Astrocyte (in vitro differentiated cells and primary cell): ENCODE measurements at regions not wholly inside any gene's neighbourhood (a gene's known extent, or its start where the extent isn't known, plus 50 kb on each side); places are given as distances from the start of the nearest gene placed in this dataset.
"Not testable (repeated sequence)": the region's sequence is repeated elsewhere in the genome, so short reads cannot be mapped to it uniquely, and the experiment has no call there.

Source experiments
- DNase-seq: peaks from one replicate; pipeline ENCODE4 v3.0.0-alpha.2; 2010; ENCODE audit warnings: low read depth
- FAIRE-seq: peaks from 2 replicates; lab custom pipeline; 2011; peaks lifted over from hg19 to GRCh38; lab: Jason Lieb, UNC
- H2AFZ ChIP-seq: 2 replicates; pipeline ENCODE4 v1.6.0; 2012; ENCODE audit warnings: low read depth, low read length, inconsistent platforms
- H3K27ac ChIP-seq: 2 replicates; pipeline ENCODE4 v1.5.1; 2011; ENCODE audit warnings: low read depth, low read length, inconsistent platforms
- H3K27me3 ChIP-seq: 2 replicates; pipeline ENCODE4 v1.6.0; 2011; ENCODE audit warnings: low read length, inconsistent platforms; ENCODE audit not compliant: insufficient read depth
- H3K36me3 ChIP-seq: 2 replicates; pipeline ENCODE4 v1.5.1; 2011; ENCODE audit warnings: low read length, inconsistent platforms; ENCODE audit not compliant: insufficient read depth
- H3K4me1 ChIP-seq: 2 replicates; pipeline ENCODE4 v1.5.1; 2011; ENCODE audit warnings: low read length, inconsistent platforms; ENCODE audit not compliant: insufficient read depth
- H3K4me2 ChIP-seq: 2 replicates; pipeline ENCODE4 v1.6.0; 2012; ENCODE audit warnings: low read length, inconsistent platforms
- H3K4me3 ChIP-seq: 2 replicates; pipeline ENCODE4 v1.5.1; 2011; ENCODE audit warnings: low read depth, mild to moderate bottlenecking, low read length, inconsistent platforms; ENCODE audit not compliant: insufficient read depth
- H3K79me2 ChIP-seq: 2 replicates; pipeline ENCODE4 v1.6.0; 2012; ENCODE audit warnings: mild to moderate bottlenecking, low read length, inconsistent platforms; ENCODE audit not compliant: insufficient read depth
- H3K9ac ChIP-seq: 2 replicates; pipeline ENCODE4 v1.6.0; 2012; ENCODE audit warnings: mild to moderate bottlenecking, low read length, inconsistent platforms
- H3K9me3 ChIP-seq: 2 replicates; pipeline ENCODE4 v1.5.1; 2012; ENCODE audit warnings: low read depth, mild to moderate bottlenecking, low read length, inconsistent platforms; ENCODE audit not compliant: insufficient read depth
- H4K20me1 ChIP-seq: 2 replicates; pipeline ENCODE4 v1.6.0; 2012; ENCODE audit warnings: low read length, inconsistent platforms; ENCODE audit not compliant: insufficient read depth
- H3K27ac Mint-ChIP-seq: one replicate; pipeline ENCODE4 v1.8.0; 2021; ENCODE audit warnings: mild to moderate bottlenecking, mixed read lengths; ENCODE audit not compliant: unreplicated experiment
- H3K27me3 Mint-ChIP-seq: one replicate; pipeline ENCODE4 v1.8.0; 2021; ENCODE audit warnings: low read depth, mixed read lengths; ENCODE audit not compliant: unreplicated experiment
- H3K36me3 Mint-ChIP-seq: one replicate; pipeline ENCODE4 v1.8.0; 2021; ENCODE audit warnings: low read depth, mixed read lengths; ENCODE audit not compliant: unreplicated experiment
- H3K4me1 Mint-ChIP-seq: one replicate; pipeline ENCODE4 v1.8.0; 2021; ENCODE audit warnings: low read depth, mixed read lengths; ENCODE audit not compliant: unreplicated experiment
- H3K4me3 Mint-ChIP-seq: one replicate; pipeline ENCODE4 v1.8.0; 2021; ENCODE audit warnings: mild to moderate bottlenecking, moderate library complexity, mixed read lengths; ENCODE audit not compliant: unreplicated experiment
- H3K9me3 Mint-ChIP-seq: one replicate; pipeline ENCODE4 v1.8.0; 2021; ENCODE audit warnings: mild to moderate bottlenecking, mixed read lengths; ENCODE audit not compliant: unreplicated experiment

GRCh38 chr21:5224156-5224555 lies 5297.2 kb upstream of the TPTE start:
- H3K79me2 ChIP-seq, H3K27ac Mint-ChIP-seq, FAIRE-seq, H3K36me3 ChIP-seq, H3K36me3 Mint-ChIP-seq, H3K27ac ChIP-seq, H3K27me3 Mint-ChIP-seq, H3K4me1 ChIP-seq, H3K4me3 ChIP-seq, H3K9ac ChIP-seq, H3K4me3 Mint-ChIP-seq, DNase-seq, H4K20me1 ChIP-seq, H3K27me3 ChIP-seq, H2AFZ ChIP-seq, H3K4me2 ChIP-seq, H3K4me1 Mint-ChIP-seq: not testable (repeated sequence)
- H3K9me3 Mint-ChIP-seq, result peaks cover 30% of the 10 kb centered on the region
- peaks cover 18% of the 10 kb centered on the region for H3K9me3 ChIP-seq

- peaks cover 23% of the 10 kb centered on the region for H3K9me3 ChIP-seq
- H3K4me1 ChIP-seq, H2AFZ ChIP-seq, H3K4me3 Mint-ChIP-seq, H3K4me3 ChIP-seq, H3K4me1 Mint-ChIP-seq, H3K27ac ChIP-seq, H3K36me3 ChIP-seq, H3K27me3 Mint-ChIP-seq, H3K79me2 ChIP-seq, H3K27ac Mint-ChIP-seq, H3K9ac ChIP-seq, FAIRE-seq, DNase-seq, H3K27me3 ChIP-seq, H3K4me2 ChIP-seq, H3K36me3 Mint-ChIP-seq, H4K20me1 ChIP-seq: not testable (repeated sequence)
- H3K9me3 Mint-ChIP-seq, result peaks cover 37% of the 10 kb centered on the region
These were observed 5294.1 kb upstream of the TPTE start for GRCh38 chr21:5227252-5227651.

GRCh38 chr21:5230561-5230960 lies 5290.8 kb upstream of the TPTE start:
- H3K27ac ChIP-seq, FAIRE-seq, H3K4me3 Mint-ChIP-seq, H3K27me3 Mint-ChIP-seq, H3K27me3 ChIP-seq, H4K20me1 ChIP-seq, H3K4me1 ChIP-seq, H2AFZ ChIP-seq, H3K4me3 ChIP-seq, H3K4me2 ChIP-seq, H3K79me2 ChIP-seq, DNase-seq, H3K9ac ChIP-seq, H3K36me3 ChIP-seq, H3K4me1 Mint-ChIP-seq, H3K27ac Mint-ChIP-seq, H3K36me3 Mint-ChIP-seq: not testable (repeated sequence)
- H3K9me3 ChIP-seq, result peaks cover 20% of the 10 kb centered on the region
- H3K9me3 Mint-ChIP-seq, result peaks cover 32% of the 10 kb centered on the region

GRCh38 chr21:5231261-5231660 lies 5290.1 kb upstream of the TPTE start:
- not testable (repeated sequence) for H3K79me2 ChIP-seq, H3K36me3 Mint-ChIP-seq, H3K4me3 Mint-ChIP-seq, H3K4me3 ChIP-seq, H3K4me1 Mint-ChIP-seq, H3K4me2 ChIP-seq, H3K9ac ChIP-seq, H3K27me3 ChIP-seq, H3K36me3 ChIP-seq, H4K20me1 ChIP-seq, FAIRE-seq, H3K27ac Mint-ChIP-seq, DNase-seq, H2AFZ ChIP-seq, H3K27ac ChIP-seq, H3K4me1 ChIP-seq, H3K27me3 Mint-ChIP-seq
- peaks cover 20% of the 10 kb centered on the region for H3K9me3 ChIP-seq
- peaks cover 30% of the 10 kb centered on the region for H3K9me3 Mint-ChIP-seq

DNA sequence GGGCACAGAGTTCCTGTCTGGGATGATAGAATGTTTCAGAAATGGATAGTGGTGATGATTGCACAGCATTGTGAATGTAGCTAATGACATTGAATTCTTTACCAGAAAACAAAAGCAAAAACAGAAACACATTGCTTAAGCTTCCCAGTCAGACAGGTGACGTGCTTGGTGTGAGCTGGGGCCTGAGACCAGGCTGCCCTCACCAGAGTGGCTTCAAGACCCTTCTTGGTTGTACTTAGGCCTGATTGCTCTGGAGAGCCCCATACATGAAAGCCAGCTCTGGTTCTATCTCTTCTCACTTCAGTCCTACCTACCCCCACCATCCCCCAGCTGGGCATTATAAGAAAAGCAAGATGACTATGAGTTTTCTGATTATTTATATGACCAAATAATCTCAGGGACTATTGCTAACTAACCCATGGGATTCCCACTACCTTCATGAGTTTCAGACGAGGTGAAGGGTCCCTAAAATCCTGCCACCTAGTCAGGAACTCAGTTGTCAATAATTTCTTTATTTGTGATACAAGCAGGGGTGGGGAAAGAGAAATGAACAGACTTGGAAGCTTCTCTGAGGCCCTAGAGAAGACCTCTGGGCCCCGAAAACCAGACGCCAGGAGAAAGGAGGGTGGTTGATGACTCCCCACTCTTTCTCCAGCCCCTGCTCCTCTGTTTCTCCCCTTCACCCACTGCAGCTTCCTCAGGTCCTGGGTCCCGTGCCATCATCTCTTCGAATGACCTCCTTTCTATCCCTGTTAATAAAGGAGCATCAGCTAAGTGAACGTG lies 5289.0 kb upstream of the TPTE start:
- not testable (repeated sequence) for H3K4me3 ChIP-seq, H3K27ac ChIP-seq, H3K4me1 Mint-ChIP-seq, H3K36me3 ChIP-seq, FAIRE-seq, H3K4me3 Mint-ChIP-seq, H3K36me3 Mint-ChIP-seq, DNase-seq, H3K27me3 ChIP-seq, H3K4me2 ChIP-seq, H3K79me2 ChIP-seq, H3K27me3 Mint-ChIP-seq, H3K9ac ChIP-seq, H3K27ac Mint-ChIP-seq, H4K20me1 ChIP-seq, H3K4me1 ChIP-seq, H2AFZ ChIP-seq
- H3K9me3 Mint-ChIP-seq, result peaks cover 29% of the 10 kb centered on the region
- H3K9me3 ChIP-seq, result peaks cover 21% of the 10 kb centered on the region

DNA sequence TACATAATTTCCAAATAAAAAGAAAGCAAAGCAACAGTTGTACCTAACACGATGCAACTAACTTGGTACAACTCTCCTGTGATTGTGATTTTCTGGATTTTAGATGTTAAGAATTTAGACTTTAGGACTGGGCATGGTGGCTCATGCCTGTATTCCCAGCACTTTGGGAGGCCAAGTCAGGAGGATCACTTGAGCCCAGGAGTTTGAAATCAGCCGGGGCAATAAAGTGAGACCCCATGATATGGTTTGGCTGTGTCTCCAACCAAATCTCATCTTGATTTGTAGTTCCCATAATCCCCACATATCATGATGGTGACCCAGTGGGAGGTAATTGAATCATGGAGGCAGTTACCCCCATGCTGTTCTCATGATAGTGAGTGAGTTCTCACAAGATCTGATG lies 5285.6 kb upstream of the TPTE start:
- H3K4me1 Mint-ChIP-seq, H3K27me3 ChIP-seq, H3K4me3 ChIP-seq, H3K36me3 Mint-ChIP-seq, FAIRE-seq, H3K36me3 ChIP-seq, H3K4me1 ChIP-seq, H4K20me1 ChIP-seq, H3K27me3 Mint-ChIP-seq, H3K27ac Mint-ChIP-seq, H3K4me3 Mint-ChIP-seq, DNase-seq, H3K27ac ChIP-seq, H3K9ac ChIP-seq, H3K4me2 ChIP-seq, H2AFZ ChIP-seq, H3K79me2 ChIP-seq: not testable (repeated sequence)
- H3K9me3 ChIP-seq, result peaks cover 13% of the 10 kb centered on the region
- peaks cover 22% of the 10 kb centered on the region for H3K9me3 Mint-ChIP-seq
